GM23338 (cell line): ENCODE measurements at regions not wholly inside any gene's neighbourhood (a gene's known extent, or its start where the extent isn't known, plus 50 kb on each side); places are given as distances from the start of the nearest gene placed in this dataset.

Source experiments
- CREB1 ChIP-seq: fragments of 250-450 bp; sonication (Bioruptor Pico); IDR thresholded peaks from 2 replicates; pipeline ENCODE4 v1.5.0; 2020; ENCODE audit warnings: low read depth, mild to moderate bottlenecking, moderate library complexity
- ETS1 ChIP-seq: IDR thresholded peaks from 2 replicates; pipeline ENCODE4 v1.6.1; 2016; ENCODE audit warnings: antibody characterized with exemption
- EZH2 ChIP-seq: fragments of 200-600 bp; sonication (generic); IDR thresholded peaks from one replicate; pipeline ENCODE4 v1.8.0; 2017; ENCODE audit warnings: antibody characterized with exemption, mild to moderate bottlenecking, low read depth; ENCODE audit not compliant: unreplicated experiment
- EZH2phosphoT487 ChIP-seq: fragments of 200-600 bp; sonication (generic); IDR thresholded peaks from one replicate; pipeline ENCODE4 v1.8.1; 2018; ENCODE audit warnings: antibody characterized with exemption; ENCODE audit not compliant: unreplicated experiment
- JUNB ChIP-seq: IDR thresholded peaks from one replicate; pipeline ENCODE4 v1.6.1; 2016; ENCODE audit warnings: antibody characterized with exemption; ENCODE audit not compliant: unreplicated experiment
- NANOG ChIP-seq: IDR thresholded peaks from 2 replicates; pipeline ENCODE4 v1.6.1; 2016; ENCODE audit warnings: antibody characterized with exemption, borderline replicate concordance
- POLR2AphosphoS5 ChIP-seq: IDR thresholded peaks from 2 replicates; pipeline ENCODE4 v1.6.1; 2016; ENCODE audit warnings: antibody characterized with exemption, low read depth
- STAT1 ChIP-seq: IDR thresholded peaks from one replicate; pipeline ENCODE4 v1.6.1; 2016; ENCODE audit warnings: antibody characterized with exemption; ENCODE audit not compliant: unreplicated experiment
- ZNF114 ChIP-seq: fragments of 250-450 bp; sonication (Bioruptor Pico); IDR thresholded peaks from 2 replicates; pipeline ENCODE4 v1.5.0; 2020; ENCODE audit warnings: mild to moderate bottlenecking, moderate library complexity
- ZNF331 ChIP-seq: fragments of 250-450 bp; sonication (Bioruptor Pico); IDR thresholded peaks from 2 replicates; pipeline ENCODE4 v1.5.0; 2020; ENCODE audit warnings: low read depth, mild to moderate bottlenecking, moderate library complexity
- TF ChIP-seq, protein P1 (sequence below), 2 experiments: fragments of 200-600 bp in 1 of 2; sonication (generic) in 1 of 2; conservative IDR thresholded peaks; 2 replicates each; pipeline versions ENCODE4 v1.5.1 to v1.6.1; 2016 to 2017; ENCODE audit warnings: antibody characterized with exemption in 2 of 2, low read depth in 2 of 2, mild to moderate bottlenecking in 2 of 2, moderate library complexity in 1 of 2
- TF ChIP-seq, protein P2 (sequence below): IDR thresholded peaks from one replicate; pipeline ENCODE4 v1.6.1; 2018; ENCODE audit warnings: antibody characterized with exemption; ENCODE audit not compliant: unreplicated experiment
- TF ChIP-seq, protein P3 (sequence below): fragments of 250-450 bp; sonication (Bioruptor Pico); IDR thresholded peaks from 2 replicates; pipeline ENCODE4 v1.5.0; 2020; ENCODE audit warnings: mild to moderate bottlenecking, moderate library complexity

- TF ChIP-seq, protein P1, sequence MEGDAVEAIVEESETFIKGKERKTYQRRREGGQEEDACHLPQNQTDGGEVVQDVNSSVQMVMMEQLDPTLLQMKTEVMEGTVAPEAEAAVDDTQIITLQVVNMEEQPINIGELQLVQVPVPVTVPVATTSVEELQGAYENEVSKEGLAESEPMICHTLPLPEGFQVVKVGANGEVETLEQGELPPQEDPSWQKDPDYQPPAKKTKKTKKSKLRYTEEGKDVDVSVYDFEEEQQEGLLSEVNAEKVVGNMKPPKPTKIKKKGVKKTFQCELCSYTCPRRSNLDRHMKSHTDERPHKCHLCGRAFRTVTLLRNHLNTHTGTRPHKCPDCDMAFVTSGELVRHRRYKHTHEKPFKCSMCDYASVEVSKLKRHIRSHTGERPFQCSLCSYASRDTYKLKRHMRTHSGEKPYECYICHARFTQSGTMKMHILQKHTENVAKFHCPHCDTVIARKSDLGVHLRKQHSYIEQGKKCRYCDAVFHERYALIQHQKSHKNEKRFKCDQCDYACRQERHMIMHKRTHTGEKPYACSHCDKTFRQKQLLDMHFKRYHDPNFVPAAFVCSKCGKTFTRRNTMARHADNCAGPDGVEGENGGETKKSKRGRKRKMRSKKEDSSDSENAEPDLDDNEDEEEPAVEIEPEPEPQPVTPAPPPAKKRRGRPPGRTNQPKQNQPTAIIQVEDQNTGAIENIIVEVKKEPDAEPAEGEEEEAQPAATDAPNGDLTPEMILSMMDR (conservative IDR thresholded peaks at IDR 0.05; ENCODE audit: low read depth in 2 of 2) = no peak
- TF ChIP-seq ZNF114 = no peak
- TF ChIP-seq EZH2phosphoT487 = no peak
- no peak for TF ChIP-seq POLR2AphosphoS5
- TF ChIP-seq JUNB = no peak
- TF ChIP-seq, protein P2, sequence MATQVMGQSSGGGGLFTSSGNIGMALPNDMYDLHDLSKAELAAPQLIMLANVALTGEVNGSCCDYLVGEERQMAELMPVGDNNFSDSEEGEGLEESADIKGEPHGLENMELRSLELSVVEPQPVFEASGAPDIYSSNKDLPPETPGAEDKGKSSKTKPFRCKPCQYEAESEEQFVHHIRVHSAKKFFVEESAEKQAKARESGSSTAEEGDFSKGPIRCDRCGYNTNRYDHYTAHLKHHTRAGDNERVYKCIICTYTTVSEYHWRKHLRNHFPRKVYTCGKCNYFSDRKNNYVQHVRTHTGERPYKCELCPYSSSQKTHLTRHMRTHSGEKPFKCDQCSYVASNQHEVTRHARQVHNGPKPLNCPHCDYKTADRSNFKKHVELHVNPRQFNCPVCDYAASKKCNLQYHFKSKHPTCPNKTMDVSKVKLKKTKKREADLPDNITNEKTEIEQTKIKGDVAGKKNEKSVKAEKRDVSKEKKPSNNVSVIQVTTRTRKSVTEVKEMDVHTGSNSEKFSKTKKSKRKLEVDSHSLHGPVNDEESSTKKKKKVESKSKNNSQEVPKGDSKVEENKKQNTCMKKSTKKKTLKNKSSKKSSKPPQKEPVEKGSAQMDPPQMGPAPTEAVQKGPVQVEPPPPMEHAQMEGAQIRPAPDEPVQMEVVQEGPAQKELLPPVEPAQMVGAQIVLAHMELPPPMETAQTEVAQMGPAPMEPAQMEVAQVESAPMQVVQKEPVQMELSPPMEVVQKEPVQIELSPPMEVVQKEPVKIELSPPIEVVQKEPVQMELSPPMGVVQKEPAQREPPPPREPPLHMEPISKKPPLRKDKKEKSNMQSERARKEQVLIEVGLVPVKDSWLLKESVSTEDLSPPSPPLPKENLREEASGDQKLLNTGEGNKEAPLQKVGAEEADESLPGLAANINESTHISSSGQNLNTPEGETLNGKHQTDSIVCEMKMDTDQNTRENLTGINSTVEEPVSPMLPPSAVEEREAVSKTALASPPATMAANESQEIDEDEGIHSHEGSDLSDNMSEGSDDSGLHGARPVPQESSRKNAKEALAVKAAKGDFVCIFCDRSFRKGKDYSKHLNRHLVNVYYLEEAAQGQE = no peak
- TF ChIP-seq EZH2 = no peak
- TF ChIP-seq CREB1 (CRISPR knock-in tag) = no peak
- no peak for TF ChIP-seq NANOG
- no peak for TF ChIP-seq ETS1
- no peak for TF ChIP-seq STAT1
- TF ChIP-seq, protein P3, sequence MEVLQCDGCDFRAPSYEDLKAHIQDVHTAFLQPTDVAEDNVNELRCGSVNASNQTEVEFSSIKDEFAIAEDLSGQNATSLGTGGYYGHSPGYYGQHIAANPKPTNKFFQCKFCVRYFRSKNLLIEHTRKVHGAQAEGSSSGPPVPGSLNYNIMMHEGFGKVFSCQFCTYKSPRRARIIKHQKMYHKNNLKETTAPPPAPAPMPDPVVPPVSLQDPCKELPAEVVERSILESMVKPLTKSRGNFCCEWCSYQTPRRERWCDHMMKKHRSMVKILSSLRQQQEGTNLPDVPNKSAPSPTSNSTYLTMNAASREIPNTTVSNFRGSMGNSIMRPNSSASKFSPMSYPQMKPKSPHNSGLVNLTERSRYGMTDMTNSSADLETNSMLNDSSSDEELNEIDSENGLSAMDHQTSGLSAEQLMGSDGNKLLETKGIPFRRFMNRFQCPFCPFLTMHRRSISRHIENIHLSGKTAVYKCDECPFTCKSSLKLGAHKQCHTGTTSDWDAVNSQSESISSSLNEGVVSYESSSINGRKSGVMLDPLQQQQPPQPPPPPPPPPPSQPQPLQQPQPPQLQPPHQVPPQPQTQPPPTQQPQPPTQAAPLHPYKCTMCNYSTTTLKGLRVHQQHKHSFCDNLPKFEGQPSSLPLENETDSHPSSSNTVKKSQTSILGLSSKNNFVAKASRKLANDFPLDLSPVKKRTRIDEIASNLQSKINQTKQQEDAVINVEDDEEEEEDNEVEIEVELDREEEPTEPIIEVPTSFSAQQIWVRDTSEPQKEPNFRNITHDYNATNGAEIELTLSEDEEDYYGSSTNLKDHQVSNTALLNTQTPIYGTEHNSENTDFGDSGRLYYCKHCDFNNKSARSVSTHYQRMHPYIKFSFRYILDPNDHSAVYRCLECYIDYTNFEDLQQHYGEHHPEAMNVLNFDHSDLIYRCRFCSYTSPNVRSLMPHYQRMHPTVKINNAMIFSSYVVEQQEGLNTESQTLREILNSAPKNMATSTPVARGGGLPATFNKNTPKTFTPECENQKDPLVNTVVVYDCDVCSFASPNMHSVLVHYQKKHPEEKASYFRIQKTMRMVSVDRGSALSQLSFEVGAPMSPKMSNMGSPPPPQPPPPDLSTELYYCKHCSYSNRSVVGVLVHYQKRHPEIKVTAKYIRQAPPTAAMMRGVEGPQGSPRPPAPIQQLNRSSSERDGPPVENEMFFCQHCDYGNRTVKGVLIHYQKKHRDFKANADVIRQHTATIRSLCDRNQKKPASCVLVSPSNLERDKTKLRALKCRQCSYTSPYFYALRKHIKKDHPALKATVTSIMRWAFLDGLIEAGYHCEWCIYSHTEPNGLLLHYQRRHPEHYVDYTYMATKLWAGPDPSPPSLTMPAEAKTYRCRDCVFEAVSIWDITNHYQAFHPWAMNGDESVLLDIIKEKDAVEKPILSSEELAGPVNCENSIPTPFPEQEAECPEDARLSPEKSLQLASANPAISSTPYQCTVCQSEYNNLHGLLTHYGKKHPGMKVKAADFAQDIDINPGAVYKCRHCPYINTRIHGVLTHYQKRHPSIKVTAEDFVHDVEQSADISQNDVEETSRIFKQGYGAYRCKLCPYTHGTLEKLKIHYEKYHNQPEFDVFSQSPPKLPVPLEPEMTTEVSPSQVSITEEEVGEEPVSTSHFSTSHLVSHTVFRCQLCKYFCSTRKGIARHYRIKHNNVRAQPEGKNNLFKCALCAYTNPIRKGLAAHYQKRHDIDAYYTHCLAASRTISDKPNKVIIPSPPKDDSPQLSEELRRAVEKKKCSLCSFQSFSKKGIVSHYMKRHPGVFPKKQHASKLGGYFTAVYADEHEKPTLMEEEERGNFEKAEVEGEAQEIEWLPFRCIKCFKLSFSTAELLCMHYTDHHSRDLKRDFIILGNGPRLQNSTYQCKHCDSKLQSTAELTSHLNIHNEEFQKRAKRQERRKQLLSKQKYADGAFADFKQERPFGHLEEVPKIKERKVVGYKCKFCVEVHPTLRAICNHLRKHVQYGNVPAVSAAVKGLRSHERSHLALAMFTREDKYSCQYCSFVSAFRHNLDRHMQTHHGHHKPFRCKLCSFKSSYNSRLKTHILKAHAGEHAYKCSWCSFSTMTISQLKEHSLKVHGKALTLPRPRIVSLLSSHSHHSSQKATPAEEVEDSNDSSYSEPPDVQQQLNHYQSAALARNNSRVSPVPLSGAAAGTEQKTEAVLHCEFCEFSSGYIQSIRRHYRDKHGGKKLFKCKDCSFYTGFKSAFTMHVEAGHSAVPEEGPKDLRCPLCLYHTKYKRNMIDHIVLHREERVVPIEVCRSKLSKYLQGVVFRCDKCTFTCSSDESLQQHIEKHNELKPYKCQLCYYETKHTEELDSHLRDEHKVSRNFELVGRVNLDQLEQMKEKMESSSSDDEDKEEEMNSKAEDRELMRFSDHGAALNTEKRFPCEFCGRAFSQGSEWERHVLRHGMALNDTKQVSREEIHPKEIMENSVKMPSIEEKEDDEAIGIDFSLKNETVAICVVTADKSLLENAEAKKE (CRISPR knock-in tag) = no peak
- no peak for TF ChIP-seq ZNF331 (CRISPR knock-in tag)
Observed at GRCh38 chr9:116098476-116098875, 55.1 kb upstream of the PAPPA start.
